Motor neuron (in vitro differentiated cells): ENCODE measurements at regions not wholly inside any gene's neighbourhood (a gene's known extent, or its start where the extent isn't known, plus 50 kb on each side); places are given as distances from the start of the nearest gene placed in this dataset.
A peak's percentile ranks its signal among the peaks of the same experiment; 100 is the strongest.
"Not testable (repeated sequence)": the region's sequence is repeated elsewhere in the genome, so short reads cannot be mapped to it uniquely, and the experiment has no call there.

ENCODE experiments used
- ATAC-seq, 8 experiments: fragments of 200-7000 bp; cut with Tn5 transposase; replicated peaks in 6 of 8; 2 replicates each; pipeline ENCODE4 v1.8.0; 2021; ENCODE audit warnings: mild to moderate bottlenecking in 8 of 8, moderate library complexity in 8 of 8
- H3K27ac ChIP-seq, 2 donors: fragments of 250-450 bp; sonication (Bioruptor Pico); 2 replicates each; pipeline ENCODE4 v1.9.0; 2021; ENCODE audit warnings: antibody characterized with exemption in 2 of 2, mild to moderate bottlenecking in 2 of 2, moderate library complexity in 1 of 2
- H3K4me1 ChIP-seq, 2 donors: fragments of 250-450 bp; sonication (Bioruptor Pico); replicated peaks in 1 of 2; 2 replicates each; pipeline ENCODE4 v1.6.1; 2021; ENCODE audit warnings: antibody characterized with exemption in 2 of 2, mild to moderate bottlenecking in 2 of 2, moderate library complexity in 1 of 2
- H3K4me3 ChIP-seq, 5 donors: fragments of 250-450 bp; sonication (Bioruptor Pico); 2 replicates each; pipeline ENCODE4 v1.9.0; 2021; ENCODE audit warnings: antibody characterized with exemption in 5 of 5, mild to moderate bottlenecking in 5 of 5, moderate library complexity in 4 of 5
- WGBS, 10 experiments: fragments of 450-650 bp; shearing (Covaris generic); methylation state at CpG; one replicate each; pipeline ENCODE4 v1.0.0; 2022; 5-methylcytosine and 5-hydroxymethylcytosine counted together
- in situ Hi-C, 9 experiments: fragments of 400-800 bp; cut with MboI; loops; one replicate each; pipeline ENCODE4 v1.15.0; 2021; ENCODE audit warnings: low sequenced_read_pairs in 9 of 9, low pct_unique_long_range_greater_than_20kb in 2 of 9; ENCODE audit not compliant: unreplicated experiment in 9 of 9

- in situ Hi-C loops, result no loop called here
- H3K27ac ChIP-seq, result no peak overlapping the region
- no peak for ATAC-seq
- no peak overlapping the region for H3K4me3 ChIP-seq
- 39 to 100% (median 95%) methylated on average over 1 to 9 of the region's 10 CpGs; no CpG with 5 or more reads in 1 of the 10 experiments for WGBS, 10 experiments
- peaks cover 16 to 44% of the 10 kb centered on the region in 2 donors for H3K4me1 ChIP-seq
Measured at GRCh38 chr2:236454076-236454475, 115.5 kb upstream of the ACKR3 start.

- Histone ChIP-seq H3K4me3 (no peak overlapping the region), H3K27ac (no peak overlapping the region), H3K4me1 (peaks cover 0 to 4% of the 10 kb centered on the region in 2 donors)
- ATAC-seq, result no peak
- WGBS, 10 experiments, result 71 to 100% (median 91%) methylated on average over 1 to 18 of the region's 18 CpGs
- in situ Hi-C loops, result no loop called here
Measured at GRCh38 chr2:236459393-236459792, 110.2 kb upstream of the ACKR3 start.

DNA sequence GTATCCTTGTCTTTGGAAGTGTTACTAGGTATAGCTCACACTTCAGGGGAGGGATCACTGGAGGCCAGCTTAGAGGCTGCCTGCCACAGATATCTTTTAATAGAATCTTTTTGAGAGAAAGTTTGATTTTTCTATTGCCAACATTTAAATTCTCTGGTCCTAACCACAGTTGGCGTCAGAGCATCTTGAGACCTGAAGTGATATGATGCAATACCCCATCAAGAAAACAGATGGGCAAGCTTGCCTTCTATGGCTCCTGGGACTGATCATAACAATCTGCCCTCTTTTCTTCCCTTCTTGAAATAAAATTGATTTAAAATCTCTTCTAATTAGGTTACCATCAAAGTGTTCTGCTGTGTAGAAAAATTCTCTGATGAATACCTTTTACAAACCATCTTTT, 105.5 kb upstream of the ACKR3 start:
- H3K4me1 ChIP-seq, result peaks cover 0 to 3% of the 10 kb centered on the region in 2 donors
- no peak for ATAC-seq
- WGBS, 10 experiments, result 50 to 100% (median 67%) methylated on average over 1 of the region's 1 CpG; no CpG with 5 or more reads in 5 of the 10 experiments
- no peak overlapping the region for H3K4me3 ChIP-seq
- in situ Hi-C loops, result no loop called here
- H3K27ac ChIP-seq, result no peak overlapping the region

- no peak overlapping the region for H3K27ac ChIP-seq
- WGBS, 10 experiments, result 32 to 86% (median 49%) methylated on average over 2 to 9 of the region's 9 CpGs
- peak in 1 of 8 experiments; percentile 27 for ATAC-seq
Measured at GRCh38 chr2:236472720-236473495, 96.7 kb upstream of the ACKR3 start.

DNA sequence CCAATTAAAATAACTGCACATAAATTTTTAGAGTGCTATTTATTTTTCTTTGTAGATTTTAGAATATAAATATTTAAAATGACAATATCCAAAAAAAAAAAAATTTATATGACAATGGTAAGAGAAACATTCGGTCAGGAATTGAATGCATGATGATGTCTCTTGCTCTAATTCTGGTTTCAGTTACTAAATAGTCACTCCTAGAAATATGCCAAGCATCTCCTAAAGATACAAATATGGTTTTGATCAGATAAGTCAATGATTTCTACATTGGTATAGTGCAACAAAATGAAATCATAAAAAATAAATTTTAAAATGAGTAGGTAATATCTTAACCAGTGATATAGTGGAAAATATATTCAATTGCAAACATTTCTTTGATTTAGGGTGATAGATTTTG, 95.9 kb upstream of the ACKR3 start:
- Histone ChIP-seq H3K4me3 (no peak overlapping the region), H3K4me1 (peaks cover 6 to 8% of the 10 kb centered on the region in 2 donors), H3K27ac (no peak overlapping the region)
- 0 to 100% (median 69%) methylated on average over 1 of the region's 1 CpG for WGBS, 10 experiments
- ATAC-seq, result no peak
- in situ Hi-C loops, result no loop called here

More at GRCh38 chr2:236472720-236473495, 96.7 kb upstream of the ACKR3 start:
- Histone ChIP-seq H3K4me1 (peaks cover 6 to 8% of the 10 kb centered on the region in 2 donors), H3K4me3 (no peak overlapping the region)
- in situ Hi-C loops, result no loop called here

DNA sequence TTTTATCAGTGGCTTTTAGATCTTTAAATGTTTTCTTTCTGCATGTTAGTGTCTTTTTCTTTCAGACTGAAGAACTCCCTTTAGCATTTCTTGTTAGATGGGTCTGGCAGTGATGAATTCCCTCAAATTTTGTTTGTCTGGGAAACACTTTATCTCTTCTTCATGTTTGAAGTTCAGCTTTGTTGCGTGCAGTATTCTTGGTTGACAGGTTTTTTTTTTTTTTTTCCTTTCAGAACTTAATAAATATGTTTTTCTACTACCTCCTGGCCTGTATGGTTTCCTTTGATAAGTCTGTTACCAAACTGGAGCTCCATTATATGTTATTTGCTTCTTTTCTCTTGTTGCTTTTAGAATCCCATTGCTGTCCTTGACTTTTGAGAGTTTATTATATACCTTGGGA, 89.8 kb upstream of the ACKR3 start:
- Histone ChIP-seq H3K27ac (no peak overlapping the region), H3K4me3 (no peak overlapping the region), H3K4me1 (no peaks in the 10 kb centered on the region)
- ATAC-seq, result no peak
- 0 to 100% (median 95%) methylated on average over 1 of the region's 1 CpG; no CpG with 5 or more reads in 1 of the 10 experiments for WGBS, 10 experiments
- in situ Hi-C loops, result no loop called here

- no peak overlapping the region for H3K27ac ChIP-seq
- H3K4me3 ChIP-seq, result no peak overlapping the region
- in situ Hi-C loops, result no loop called here
- 0 to 100% (median 68%) methylated on average over 1 of the region's 1 CpG; no CpG with 5 or more reads in 2 of the 10 experiments for WGBS, 10 experiments
- peaks cover 0 to 13% of the 10 kb centered on the region in 2 donors for H3K4me1 ChIP-seq
- no peak for ATAC-seq
Measured at GRCh38 chr2:236483102-236483501, 86.5 kb upstream of the ACKR3 start.

- no peak overlapping the region for H3K4me3 ChIP-seq
- no peak overlapping the region for H3K27ac ChIP-seq
- 0% methylated on average over 2 of the region's 2 CpGs; no CpG with 5 or more reads in 9 of the 10 experiments for WGBS, 10 experiments
- peaks cover 0 to 15% of the 10 kb centered on the region in 2 donors for H3K4me1 ChIP-seq
- in situ Hi-C loops, result no loop called here
- ATAC-seq, result no peak
Measured at GRCh38 chr2:236485519-236485918, 84.1 kb upstream of the ACKR3 start.

DNA sequence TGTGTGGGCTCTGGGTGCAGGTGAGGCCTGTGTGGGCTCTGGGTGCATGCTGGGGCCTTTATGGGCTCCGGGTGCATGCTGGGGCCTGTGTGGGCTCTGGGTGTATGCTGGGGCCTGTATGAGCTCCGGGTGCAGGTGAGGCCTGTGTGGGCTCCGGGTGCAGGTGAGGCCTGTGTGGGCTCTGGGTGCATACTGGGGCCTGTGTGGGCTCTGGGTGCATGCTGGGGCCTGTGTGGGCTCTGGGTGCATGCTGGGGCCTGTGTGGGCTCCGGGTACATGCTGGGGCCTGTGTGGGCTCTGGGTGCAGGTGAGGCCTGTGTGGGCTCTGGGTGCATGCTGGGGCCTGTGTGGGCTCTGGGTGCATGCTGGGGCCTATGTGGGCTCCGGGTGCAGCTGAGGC, 80.5 kb upstream of the ACKR3 start:
- H3K4me3 ChIP-seq, ATAC-seq, H3K27ac ChIP-seq, in situ Hi-C loops: not testable (repeated sequence)
- WGBS, 10 experiments, result 10 to 80% (median 10%) methylated on average over 1 to 3 of the region's 5 CpGs; no CpG with 5 or more reads in 7 of the 10 experiments
- peaks cover 0 to 15% of the 10 kb centered on the region in 2 donors for H3K4me1 ChIP-seq

DNA sequence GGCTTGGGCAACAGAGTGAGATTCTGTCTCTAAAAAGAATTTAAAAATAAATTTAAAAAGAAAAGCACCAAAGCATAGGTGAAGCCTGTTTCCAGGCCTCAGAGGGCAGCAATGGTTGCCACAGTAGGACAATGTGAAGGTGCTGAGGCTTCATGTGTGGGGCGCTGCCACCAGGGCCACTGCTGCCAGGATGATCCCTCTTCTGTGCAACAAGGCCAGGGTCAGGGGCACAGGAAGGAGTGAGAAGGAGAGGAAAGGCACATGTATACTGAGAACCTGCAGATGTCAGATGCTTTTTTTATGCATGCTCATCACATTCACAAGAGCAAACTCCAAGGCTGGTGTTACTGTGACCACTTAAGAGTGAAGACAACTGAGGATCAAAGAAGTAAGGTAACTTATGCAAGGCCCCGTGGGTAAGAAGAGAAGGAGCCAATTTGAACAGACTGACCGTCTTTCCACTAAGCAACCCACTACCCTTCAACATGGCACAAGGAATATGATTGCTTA, 79.7 kb upstream of the ACKR3 start:
- in situ Hi-C loops, result no loop called here
- no peak overlapping the region for H3K4me3 ChIP-seq
- H3K4me1 ChIP-seq, result peaks cover 0 to 15% of the 10 kb centered on the region in 2 donors
- no peak for ATAC-seq
- no peak overlapping the region for H3K27ac ChIP-seq
- 40 to 100% (median 87%) methylated on average over 1 to 3 of the region's 3 CpGs; no CpG with 5 or more reads in 5 of the 10 experiments for WGBS, 10 experiments

DNA sequence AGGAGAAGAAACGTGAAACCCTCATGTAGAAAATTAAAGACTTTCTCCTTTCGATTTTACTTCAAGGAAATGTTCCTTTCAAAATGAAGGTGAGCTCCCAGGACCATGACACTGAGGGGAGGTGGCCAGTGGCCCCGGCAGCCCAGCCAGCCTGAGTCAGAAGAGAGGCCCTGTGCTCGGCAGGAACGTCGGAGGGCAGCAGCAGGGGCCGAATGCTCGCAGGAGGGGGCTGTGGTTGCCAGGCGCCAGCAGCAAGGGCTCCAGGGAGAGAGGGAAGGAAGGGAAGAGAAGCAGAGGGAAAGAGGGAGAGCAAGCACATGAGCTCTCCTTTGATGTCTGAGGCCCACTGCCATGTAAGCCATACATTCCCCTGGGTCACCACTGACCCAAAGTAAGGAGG, 73.3 kb upstream of the ACKR3 start:
- 10 to 86% (median 53%) methylated on average over 1 to 9 of the region's 9 CpGs; no CpG with 5 or more reads in 2 of the 10 experiments for WGBS, 10 experiments
- H3K4me3 ChIP-seq, result no peak overlapping the region
- peak in 5 of 8 experiments; percentile 56 to 89 (median 74) for ATAC-seq
- H3K4me1 ChIP-seq, result peaks cover 0 to 9% of the 10 kb centered on the region in 2 donors
- in situ Hi-C loops, result no loop called here
- no peak overlapping the region for H3K27ac ChIP-seq

DNA sequence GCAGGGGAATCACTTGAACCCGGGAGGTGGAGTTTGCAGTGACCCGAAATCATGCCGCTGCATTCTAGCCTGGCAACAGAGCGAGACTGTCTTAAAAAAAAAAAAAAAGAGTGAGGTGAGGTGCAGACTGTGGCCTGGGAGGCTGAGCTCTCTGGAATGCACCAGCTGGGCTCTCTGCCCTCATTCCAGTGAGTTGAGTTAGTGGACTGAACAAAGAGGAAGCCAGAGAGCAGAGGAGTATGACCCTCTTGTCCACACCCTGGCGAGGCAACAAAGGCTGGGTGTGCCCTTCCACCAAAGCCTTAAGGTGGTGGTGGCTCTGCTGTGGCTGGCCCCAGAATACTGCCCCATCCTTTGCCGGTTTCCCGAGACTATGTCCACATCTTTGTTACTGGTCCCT, 71.3 kb upstream of the ACKR3 start:
- in situ Hi-C loops, result no loop called here
- no peak overlapping the region for H3K27ac ChIP-seq
- ATAC-seq, result peak in 2 of 8 experiments; percentile 31 to 77

GRCh38 chr2:236499691-236500578, 69.7 kb upstream of the ACKR3 start:
- WGBS, 10 experiments, result 72 to 100% (median 81%) methylated on average over 2 to 12 of the region's 14 CpGs; no CpG with 5 or more reads in 1 of the 10 experiments
- no peak overlapping the region for H3K27ac ChIP-seq
- H3K4me3 ChIP-seq, result no peak overlapping the region
- in situ Hi-C loops, result loop anchor here in 3 of 9 experiments (25.0 kb wide), 2 partner anchors 537 to 562 kb away; no protein-coding TSS in a partner anchor
- no peak for ATAC-seq
- H3K4me1 ChIP-seq, result peaks cover 0 to 9% of the 10 kb centered on the region in 2 donors

More for the DNA sequence above, 71.3 kb upstream of the ACKR3 start:
- 60 to 100% (median 98%) methylated on average over 1 to 4 of the region's 7 CpGs; no CpG with 5 or more reads in 4 of the 10 experiments for WGBS, 10 experiments
- H3K4me1 ChIP-seq, result peaks cover 0 to 9% of the 10 kb centered on the region in 2 donors
- H3K4me3 ChIP-seq, result no peak overlapping the region
